Thoracic aorta (tissue), 2 donors: ENCODE measurements at regions not wholly inside any gene's neighbourhood (a gene's known extent, or its start where the extent isn't known, plus 50 kb on each side); places are given as distances from the start of the nearest gene placed in this dataset.

Source experiments
- ATAC-seq: fragments of 150-250 bp; one replicate; pipeline ENCODE4 v1.8.0; 2017; ENCODE audit warnings: low read depth; ENCODE audit not compliant: insufficient number of reproducible peaks, low FRiP score
- DNase-seq: peaks from one replicate; pipeline ENCODE4 v3.0.0-alpha.2; 2020; ENCODE audit warnings: low spot score
- H3K27ac ChIP-seq, 2 donors: fragments of 200-600 bp; sonication (generic); 1 replicate in 1 of 2; 2 replicates in 1 of 2; pipeline ENCODE4 v1.5.1; 2016; ENCODE audit warnings: mild to moderate bottlenecking in 2 of 2, moderate library complexity in 2 of 2
- H3K27me3 ChIP-seq: fragments of 200-600 bp; sonication (generic); replicated peaks from 2 replicates; pipeline ENCODE4 v1.6.0; 2016; ENCODE audit warnings: mild to moderate bottlenecking; ENCODE audit not compliant: insufficient read depth
- H3K36me3 ChIP-seq: fragments of 200-600 bp; sonication (generic); one replicate; pipeline ENCODE4 v1.5.1; 2016
- H3K4me1 ChIP-seq, 2 donors: fragments of 200-600 bp; sonication (generic); 1 replicate in 1 of 2; 2 replicates in 1 of 2; pipeline versions ENCODE4 v1.5.1 to v1.6.0; 2016; ENCODE audit warnings: low read depth in 2 of 2, mild to moderate bottlenecking in 1 of 2; ENCODE audit not compliant: control insufficient read depth in 1 of 2
- H3K4me3 ChIP-seq: fragments of 200-600 bp; sonication (generic); 2 replicates; pipeline ENCODE4 v1.5.1; 2016; ENCODE audit warnings: mild to moderate bottlenecking
- H3K9me3 ChIP-seq: fragments of 200-600 bp; sonication (generic); 2 replicates; pipeline ENCODE4 v1.5.1; 2016
- TF ChIP-seq, protein P1 (sequence below): fragments of 200-600 bp; sonication (generic); IDR thresholded peaks from one replicate; pipeline ENCODE4 v1.5.1; 2019; ENCODE audit warnings: antibody characterized with exemption

- Histone ChIP-seq H3K27me3 (no peaks in the 10 kb centered on the region), H3K4me3 (no peak overlapping the region), H3K9me3 (no peaks in the 10 kb centered on the region), H3K27ac (no peak overlapping the region), H3K36me3 (no peaks in the 10 kb centered on the region), H3K4me1 (no peaks in the 10 kb centered on the region)
- TF ChIP-seq, protein P1, sequence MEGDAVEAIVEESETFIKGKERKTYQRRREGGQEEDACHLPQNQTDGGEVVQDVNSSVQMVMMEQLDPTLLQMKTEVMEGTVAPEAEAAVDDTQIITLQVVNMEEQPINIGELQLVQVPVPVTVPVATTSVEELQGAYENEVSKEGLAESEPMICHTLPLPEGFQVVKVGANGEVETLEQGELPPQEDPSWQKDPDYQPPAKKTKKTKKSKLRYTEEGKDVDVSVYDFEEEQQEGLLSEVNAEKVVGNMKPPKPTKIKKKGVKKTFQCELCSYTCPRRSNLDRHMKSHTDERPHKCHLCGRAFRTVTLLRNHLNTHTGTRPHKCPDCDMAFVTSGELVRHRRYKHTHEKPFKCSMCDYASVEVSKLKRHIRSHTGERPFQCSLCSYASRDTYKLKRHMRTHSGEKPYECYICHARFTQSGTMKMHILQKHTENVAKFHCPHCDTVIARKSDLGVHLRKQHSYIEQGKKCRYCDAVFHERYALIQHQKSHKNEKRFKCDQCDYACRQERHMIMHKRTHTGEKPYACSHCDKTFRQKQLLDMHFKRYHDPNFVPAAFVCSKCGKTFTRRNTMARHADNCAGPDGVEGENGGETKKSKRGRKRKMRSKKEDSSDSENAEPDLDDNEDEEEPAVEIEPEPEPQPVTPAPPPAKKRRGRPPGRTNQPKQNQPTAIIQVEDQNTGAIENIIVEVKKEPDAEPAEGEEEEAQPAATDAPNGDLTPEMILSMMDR, result no peak
- DNase-seq (no peak), ATAC-seq (no peak)
Observed at GRCh38 chr2:128726911-128727310, 408.2 kb upstream of the HS6ST1 start.

GRCh38 chr2:128727404-128727803, 408.7 kb upstream of the HS6ST1 start:
- ATAC-seq, result no peak
- TF ChIP-seq, protein P1, result no peak
- DNase-seq, result no peak
- no peak overlapping the region for H3K27ac ChIP-seq
- H3K36me3 ChIP-seq, result no peaks in the 10 kb centered on the region
- no peaks in the 10 kb centered on the region for H3K4me1 ChIP-seq
- no peak overlapping the region for H3K4me3 ChIP-seq
- H3K27me3 ChIP-seq, result no peaks in the 10 kb centered on the region
- no peaks in the 10 kb centered on the region for H3K9me3 ChIP-seq

DNA sequence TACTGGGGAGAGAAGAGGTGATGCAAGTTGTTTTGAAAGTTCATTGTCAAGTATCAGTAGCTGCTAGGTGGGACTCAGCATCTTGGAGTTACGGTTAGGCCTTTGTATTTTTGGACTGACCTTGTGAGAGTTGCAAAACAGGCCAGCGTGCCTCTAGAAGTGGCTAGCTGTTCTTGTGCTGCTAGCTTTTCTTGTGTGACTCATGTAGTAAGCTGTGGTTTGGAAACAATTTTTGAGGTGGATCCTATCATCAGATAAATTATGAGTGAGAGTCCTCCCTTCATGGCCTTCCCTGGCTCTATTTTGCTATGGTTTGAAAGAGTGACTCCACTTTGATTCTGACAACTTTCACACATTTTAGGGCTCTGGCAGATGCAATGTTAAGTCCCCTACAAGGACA, 409.2 kb upstream of the HS6ST1 start:
- TF ChIP-seq, protein P1, result no peak
- Histone ChIP-seq H3K4me1 (no peaks in the 10 kb centered on the region), H3K27me3 (no peaks in the 10 kb centered on the region), H3K27ac (no peak overlapping the region), H3K9me3 (no peaks in the 10 kb centered on the region), H3K36me3 (no peaks in the 10 kb centered on the region), H3K4me3 (no peak overlapping the region)
- ATAC-seq, result no peak
- no peak for DNase-seq

GRCh38 chr2:128729051-128729450, 410.4 kb upstream of the HS6ST1 start:
- Histone ChIP-seq H3K36me3 (no peaks in the 10 kb centered on the region), H3K27ac (no peak overlapping the region), H3K4me1 (no peaks in the 10 kb centered on the region), H3K27me3 (no peaks in the 10 kb centered on the region), H3K9me3 (no peaks in the 10 kb centered on the region), H3K4me3 (no peak overlapping the region)
- DNase-seq (no peak), ATAC-seq (no peak)
- TF ChIP-seq, protein P1, result no peak

DNA sequence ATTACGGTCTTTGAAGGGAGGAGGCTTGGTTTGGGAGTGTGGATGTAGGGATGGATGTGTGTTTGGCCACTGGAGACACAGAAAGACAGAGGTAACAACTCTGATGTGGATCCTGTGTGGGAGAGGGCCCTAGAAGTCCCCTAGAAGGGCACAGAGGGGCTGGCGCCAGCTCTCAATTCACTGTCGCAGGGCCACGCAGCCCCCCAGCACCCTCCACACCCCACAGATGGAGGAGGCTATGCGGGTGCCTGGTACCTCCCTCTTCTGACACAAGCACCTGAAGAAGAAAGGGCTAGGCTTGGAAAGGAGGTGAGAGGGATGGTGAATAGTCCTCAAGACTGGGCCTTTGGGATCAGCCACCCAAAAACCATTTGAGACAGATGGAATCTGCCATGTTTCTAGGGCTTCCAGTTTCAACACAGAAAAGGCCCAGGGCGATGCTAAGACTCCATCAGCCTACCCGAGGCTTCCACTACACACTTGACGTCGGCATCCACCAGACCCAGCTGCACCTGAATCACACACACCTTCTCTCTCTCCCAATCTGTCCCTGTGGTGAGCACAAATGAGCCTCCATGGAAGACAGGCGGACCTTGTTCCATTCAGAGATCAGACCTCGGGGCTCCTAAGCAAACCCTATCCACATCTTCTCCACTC, 413.5 kb upstream of the HS6ST1 start:
- no peak overlapping the region for H3K4me3 ChIP-seq
- no peaks in the 10 kb centered on the region for H3K36me3 ChIP-seq

More for the DNA sequence above, 413.5 kb upstream of the HS6ST1 start:
- TF ChIP-seq, protein P1, result no peak
- ATAC-seq (no peak), DNase-seq (no peak)
- H3K27me3 ChIP-seq, result no peaks in the 10 kb centered on the region
- no peak overlapping the region for H3K27ac ChIP-seq
- peaks cover 5 to 15% of the 10 kb centered on the region in 2 donors for H3K4me1 ChIP-seq
- no peaks in the 10 kb centered on the region for H3K9me3 ChIP-seq
